HepG2 (cell line): ENCODE measurements at regions not wholly inside any gene's neighbourhood (a gene's known extent, or its start where the extent isn't known, plus 50 kb on each side); places are given as distances from the start of the nearest gene placed in this dataset.

Source experiments
- ATAC-seq: fragments of 200-7000 bp; cut with Tn5 transposase; 3 replicates; pipeline ENCODE4 v1.9.1; 2020; ENCODE audit warnings: mild to moderate bottlenecking, moderate library complexity
- BruUV-seq: library from RNA; stranded (reverse); fragments of 400-500 nt; replicated peaks from 2 replicates; lab custom pipeline; 2021; lab: Mats Ljungman, UMichigan
- CTCF ChIA-PET: fragments of 300-600 bp; formaldehyde crosslinking; extraction: SDS; loops from one replicate; lab custom pipeline; 2021; ENCODE audit warnings: low total read pairs, inconsistent platforms, low intra/inter-chr PET ratio; lab: Yijun Ruan, JAX
- POLR2A ChIA-PET: fragments of 350-600 bp; sonication (Branson Sonifier 250); formaldehyde crosslinking; loops from one replicate; lab custom pipeline; 2020; ENCODE audit warnings: antibody characterized with exemption, inconsistent platforms; lab: Yijun Ruan, JAX
- DNase-seq: peaks from one replicate; pipeline ENCODE4 v3.0.0-alpha.2; 2015; ENCODE audit warnings: low spot score
- FAIRE-seq: peaks from 3 replicates; lab custom pipeline; 2011; peaks lifted over from hg19 to GRCh38; lab: Jason Lieb, UNC
- H2AFZ ChIP-seq: one replicate; pipeline ENCODE4 v1.6.1; 2011; ENCODE audit warnings: low read length, inconsistent platforms
- H3K27ac ChIP-seq: fragments of 300-600 bp; 3 replicates; pipeline ENCODE4 v1.8.0; 2011; ENCODE audit warnings: mixed run types, mild to moderate bottlenecking, mixed read lengths, low read length, inconsistent platforms; ENCODE audit not compliant: insufficient read depth; ENCODE audit errors: extremely low read length
- H3K27me3 ChIP-seq, 2 experiments: fragments of 200-600 bp in 1 of 2; 2 replicates in 1 of 2; 3 replicates in 1 of 2; pipeline versions ENCODE4 v1.6.0 to v1.8.0; 2011; ENCODE audit warnings: low read length in 2 of 2, mild to moderate bottlenecking in 2 of 2, moderate library complexity in 2 of 2, inconsistent platforms in 1 of 2; ENCODE audit not compliant: insufficient read depth in 2 of 2, control insufficient read depth in 1 of 2
- H3K36me3 ChIP-seq, 2 experiments: fragments of 200-600 bp in 1 of 2; replicated peaks in 1 of 2; 2 replicates in 1 of 2; 3 replicates in 1 of 2; pipeline versions ENCODE4 v1.5.1 to v1.8.0; 2011; ENCODE audit warnings: low read length in 2 of 2, inconsistent platforms in 1 of 2; ENCODE audit not compliant: insufficient read depth in 2 of 2, control insufficient read depth in 1 of 2
- H3K4me1 ChIP-seq: 2 replicates; pipeline ENCODE4 v1.5.1; 2012; ENCODE audit warnings: low read length, inconsistent platforms; ENCODE audit not compliant: insufficient read depth
- H3K4me2 ChIP-seq: 2 replicates; pipeline ENCODE4 v1.6.0; 2011; ENCODE audit warnings: low read depth, low read length, inconsistent platforms
- H3K4me3 ChIP-seq, 3 experiments: fragments of 200-600 bp in 1 of 3; sonication (generic), shearing (Covaris generic) in 1 of 3; replicated peaks in 1 of 3; 2 replicates each; pipeline ENCODE4 v1.5.1; 2011 to 2016; ENCODE audit warnings: low read length in 3 of 3, inconsistent platforms in 2 of 3, low read depth in 2 of 3, mild to moderate bottlenecking in 2 of 3, control low read depth in 1 of 3, mixed read lengths in 1 of 3; ENCODE audit not compliant: insufficient read depth in 1 of 3
- H3K79me2 ChIP-seq: one replicate; pipeline ENCODE4 v1.6.1; 2011; ENCODE audit warnings: low read length, inconsistent platforms; ENCODE audit not compliant: insufficient read depth
- H3K9ac ChIP-seq: 2 replicates; pipeline ENCODE4 v1.6.0; 2011; ENCODE audit warnings: mild to moderate bottlenecking, low read depth, low read length, inconsistent platforms; ENCODE audit not compliant: insufficient read depth
- H3K9me3 ChIP-seq: 2 replicates; pipeline ENCODE4 v1.5.1; 2012; ENCODE audit warnings: mild to moderate bottlenecking, low read length
- H4K20me1 ChIP-seq: 2 replicates; pipeline ENCODE4 v1.6.0; 2011; ENCODE audit warnings: inconsistent platforms, mild to moderate bottlenecking, low read length, moderate library complexity; ENCODE audit not compliant: insufficient read depth
- IKZF4 ChIP-seq: sonication (generic); formaldehyde crosslinking; IDR thresholded peaks from 2 replicates; pipeline ENCODE4 v1.5.1; 2020; ENCODE audit warnings: borderline replicate concordance, mild to moderate bottlenecking, low read depth, missing genetic modification reagents; ENCODE audit errors: not compliant biosample characterization
- MEIS1 ChIP-seq: sonication (generic); formaldehyde crosslinking; IDR thresholded peaks from 2 replicates; pipeline ENCODE4 v1.9.0; 2021; ENCODE audit warnings: mild to moderate bottlenecking, missing genetic modification reagents, moderate library complexity, borderline replicate concordance
- MYNN ChIP-seq: sonication (generic); formaldehyde crosslinking; IDR thresholded peaks from 2 replicates; pipeline ENCODE4 v1.4.0; 2020; ENCODE audit warnings: mild to moderate bottlenecking, low read depth, missing genetic modification reagents
- SIN3B ChIP-seq: fragments of 150-350 bp; IDR thresholded peaks from 2 replicates; pipeline ENCODE4 v1.6.1; 2014; ENCODE audit warnings: low read length
- ZNF12 ChIP-seq: sonication (generic); formaldehyde crosslinking; IDR thresholded peaks from 2 replicates; pipeline ENCODE4 v1.5.0; 2020; ENCODE audit warnings: missing genetic modification reagents
- ZNF34 ChIP-seq: sonication (generic); formaldehyde crosslinking; IDR thresholded peaks from 2 replicates; pipeline ENCODE4 v1.4.0; 2020; ENCODE audit warnings: mild to moderate bottlenecking, missing genetic modification reagents, borderline replicate concordance
- ZNF367 ChIP-seq: sonication (generic); formaldehyde crosslinking; IDR thresholded peaks from 2 replicates; pipeline ENCODE4 v1.4.0; 2020; ENCODE audit warnings: missing genetic modification reagents, borderline replicate concordance
- WGBS: methylation state at CpG from one replicate; pipeline ENCODE4 v1.1.6; 2017; ENCODE audit warnings: low lambda C conversion rate; 5-methylcytosine and 5-hydroxymethylcytosine counted together
- in situ Hi-C: cut with HindIII; loops from 2 replicates; pipeline ENCODE4 v1.10.0; 2017; ENCODE audit warnings: low pct_unique_long_range_greater_than_20kb; ENCODE audit not compliant: extremely low pct_ligation_motif_present
- intact Hi-C: fragments of 100-400 bp; cut with micrococcal nuclease; formaldehyde crosslinking; loops from one replicate; pipeline ENCODE4 v1.10.0; 2022; ENCODE audit not compliant: unreplicated experiment
- TF ChIP-seq, protein P1 (sequence below): sonication (generic); formaldehyde crosslinking; IDR thresholded peaks from 2 replicates; pipeline ENCODE4 v1.8.1; 2022; ENCODE audit warnings: low read depth, mild to moderate bottlenecking, missing genetic modification reagents
- TF ChIP-seq, protein P2 (sequence below): sonication (generic); formaldehyde crosslinking; IDR thresholded peaks from 2 replicates; pipeline ENCODE4 v1.4.0; 2020; ENCODE audit warnings: missing genetic modification reagents
- TF ChIP-seq, protein P3 (sequence below): sonication (generic); formaldehyde crosslinking; IDR thresholded peaks from 2 replicates; pipeline ENCODE4 v1.8.0; 2022; ENCODE audit warnings: mild to moderate bottlenecking, missing genetic modification reagents, borderline replicate concordance
- TF ChIP-seq, protein P4 (sequence below): sonication (generic); formaldehyde crosslinking; IDR thresholded peaks from 2 replicates; pipeline ENCODE4 v1.5.0; 2020; ENCODE audit warnings: missing genetic modification reagents, mild to moderate bottlenecking, borderline replicate concordance

DNA sequence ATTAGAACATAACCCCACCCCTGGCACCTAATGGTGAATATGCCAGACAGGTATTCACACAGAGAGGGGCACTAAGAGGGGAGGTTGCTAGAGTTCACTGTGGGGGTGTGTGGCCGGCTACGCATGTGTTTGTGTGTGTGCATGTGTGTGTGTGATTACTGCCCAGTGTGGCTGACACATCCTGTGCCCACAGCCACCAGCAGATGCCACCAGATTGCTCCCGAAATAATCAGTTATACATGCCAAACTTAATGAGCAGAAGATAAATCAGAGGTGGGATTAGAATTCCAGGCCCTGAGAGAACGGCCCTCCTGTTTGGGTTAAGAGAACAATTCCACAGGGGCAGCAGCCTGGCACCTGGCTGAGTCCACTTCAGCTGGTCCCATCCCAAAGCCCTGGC is 91.8 kb upstream of the TBCA start:
- intact Hi-C loops (no loop called here), in situ Hi-C loops (no loop called here)
- no peaks in the 10 kb centered on the region for H3K4me1 ChIP-seq
- H3K36me3 ChIP-seq, result no peaks in the 10 kb centered on the region
- H3K4me2 ChIP-seq, result no peak overlapping the region
- FAIRE-seq (no peak), DNase-seq (no peak), ATAC-seq (no peak)
- H3K27me3 ChIP-seq, result peaks cover 1 to 35% of the 10 kb centered on the region in 2 experiments; a peak in 4 of 5 replicates
- H3K79me2 ChIP-seq, result no peaks in the 10 kb centered on the region
- no peaks in the 10 kb centered on the region for H3K9me3 ChIP-seq
- BruUV-seq, result no TSS peak
- no peaks in the 10 kb centered on the region for H4K20me1 ChIP-seq
- H3K4me3 ChIP-seq, result no peak overlapping the region
- POLR2A ChIA-PET, result no interaction called here
- no peak overlapping the region for H2AFZ ChIP-seq
- CTCF ChIA-PET, result no interaction called here
- WGBS, result 48% methylated on average over 4 of the region's 4 CpGs
- no peak for TF ChIP-seq ZNF12
- TF ChIP-seq, protein P1, sequence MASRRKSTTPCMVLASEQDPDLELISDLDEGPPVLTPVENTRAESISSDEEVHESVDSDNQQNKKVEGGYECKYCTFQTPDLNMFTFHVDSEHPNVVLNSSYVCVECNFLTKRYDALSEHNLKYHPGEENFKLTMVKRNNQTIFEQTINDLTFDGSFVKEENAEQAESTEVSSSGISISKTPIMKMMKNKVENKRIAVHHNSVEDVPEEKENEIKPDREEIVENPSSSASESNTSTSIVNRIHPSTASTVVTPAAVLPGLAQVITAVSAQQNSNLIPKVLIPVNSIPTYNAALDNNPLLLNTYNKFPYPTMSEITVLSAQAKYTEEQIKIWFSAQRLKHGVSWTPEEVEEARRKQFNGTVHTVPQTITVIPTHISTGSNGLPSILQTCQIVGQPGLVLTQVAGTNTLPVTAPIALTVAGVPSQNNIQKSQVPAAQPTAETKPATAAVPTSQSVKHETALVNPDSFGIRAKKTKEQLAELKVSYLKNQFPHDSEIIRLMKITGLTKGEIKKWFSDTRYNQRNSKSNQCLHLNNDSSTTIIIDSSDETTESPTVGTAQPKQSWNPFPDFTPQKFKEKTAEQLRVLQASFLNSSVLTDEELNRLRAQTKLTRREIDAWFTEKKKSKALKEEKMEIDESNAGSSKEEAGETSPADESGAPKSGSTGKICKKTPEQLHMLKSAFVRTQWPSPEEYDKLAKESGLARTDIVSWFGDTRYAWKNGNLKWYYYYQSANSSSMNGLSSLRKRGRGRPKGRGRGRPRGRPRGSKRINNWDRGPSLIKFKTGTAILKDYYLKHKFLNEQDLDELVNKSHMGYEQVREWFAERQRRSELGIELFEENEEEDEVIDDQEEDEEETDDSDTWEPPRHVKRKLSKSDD, result no peak
- H3K9ac ChIP-seq, result no peak overlapping the region
- no peak overlapping the region for H3K27ac ChIP-seq

DNA sequence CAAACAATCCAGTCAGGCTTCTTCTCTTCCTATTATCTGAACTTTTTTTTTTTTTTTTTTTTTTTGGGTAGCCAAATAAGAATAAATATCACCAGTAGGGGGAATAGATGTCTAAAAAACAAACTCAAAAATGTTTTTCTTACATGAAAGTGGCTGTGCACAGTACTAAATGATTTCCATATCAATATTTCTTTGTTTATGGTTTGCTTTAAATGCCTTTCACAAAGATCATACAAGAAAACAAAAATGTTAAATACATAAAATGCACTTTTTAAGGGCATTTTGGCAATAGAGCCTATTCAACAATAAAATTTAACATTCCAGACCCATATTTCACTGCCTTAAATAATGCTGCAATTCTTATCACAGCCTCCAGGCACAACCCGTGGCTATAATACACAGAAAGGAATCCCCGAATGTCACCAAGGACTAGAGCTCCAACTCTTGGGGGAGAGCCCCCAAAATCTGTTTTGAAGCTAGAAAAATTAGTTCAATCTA is 91.1 kb upstream of the TBCA start:
- no peak for FAIRE-seq
- Histone ChIP-seq H4K20me1 (no peaks in the 10 kb centered on the region), H3K9me3 (no peaks in the 10 kb centered on the region), H3K27ac (no peak overlapping the region), H3K4me1 (no peaks in the 10 kb centered on the region), H3K9ac (no peak overlapping the region), H2AFZ (no peak overlapping the region), H3K4me2 (no peak overlapping the region), H3K36me3 (no peaks in the 10 kb centered on the region), H3K79me2 (no peaks in the 10 kb centered on the region), H3K27me3 (peaks cover 1 to 42% of the 10 kb centered on the region in 2 experiments; a peak in 4 of 5 replicates), H3K4me3 (no peak overlapping the region)
- 0% methylated on average over 2 of the region's 2 CpGs for WGBS
- POLR2A ChIA-PET, result no interaction called here
- intact Hi-C loops, result no loop called here
- in situ Hi-C loops, result no loop called here
- no TSS peak for BruUV-seq
- ATAC-seq, result 0 out of 3 replicates have a peak, but pooled peaks have one; percentile 47
- CTCF ChIA-PET, result no interaction called here
- DNase-seq, result no peak
- TF ChIP-seq MEIS1 (no peak), SIN3B (no peak), ZNF34 (CRISPR knock-in tag) (no peak), IKZF4 (CRISPR knock-in tag) (no peak), MYNN (no peak), ZNF367 (CRISPR knock-in tag) (no peak)
- TF ChIP-seq, protein P2, sequence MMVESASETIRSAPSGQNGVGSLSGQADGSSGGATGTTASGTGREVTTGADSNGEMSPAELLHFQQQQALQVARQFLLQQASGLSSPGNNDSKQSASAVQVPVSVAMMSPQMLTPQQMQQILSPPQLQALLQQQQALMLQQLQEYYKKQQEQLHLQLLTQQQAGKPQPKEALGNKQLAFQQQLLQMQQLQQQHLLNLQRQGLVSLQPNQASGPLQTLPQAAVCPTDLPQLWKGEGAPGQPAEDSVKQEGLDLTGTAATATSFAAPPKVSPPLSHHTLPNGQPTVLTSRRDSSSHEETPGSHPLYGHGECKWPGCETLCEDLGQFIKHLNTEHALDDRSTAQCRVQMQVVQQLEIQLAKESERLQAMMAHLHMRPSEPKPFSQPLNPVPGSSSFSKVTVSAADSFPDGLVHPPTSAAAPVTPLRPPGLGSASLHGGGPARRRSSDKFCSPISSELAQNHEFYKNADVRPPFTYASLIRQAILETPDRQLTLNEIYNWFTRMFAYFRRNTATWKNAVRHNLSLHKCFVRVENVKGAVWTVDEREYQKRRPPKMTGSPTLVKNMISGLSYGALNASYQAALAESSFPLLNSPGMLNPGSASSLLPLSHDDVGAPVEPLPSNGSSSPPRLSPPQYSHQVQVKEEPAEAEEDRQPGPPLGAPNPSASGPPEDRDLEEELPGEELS (CRISPR knock-in tag), result no peak
- TF ChIP-seq, protein P3, sequence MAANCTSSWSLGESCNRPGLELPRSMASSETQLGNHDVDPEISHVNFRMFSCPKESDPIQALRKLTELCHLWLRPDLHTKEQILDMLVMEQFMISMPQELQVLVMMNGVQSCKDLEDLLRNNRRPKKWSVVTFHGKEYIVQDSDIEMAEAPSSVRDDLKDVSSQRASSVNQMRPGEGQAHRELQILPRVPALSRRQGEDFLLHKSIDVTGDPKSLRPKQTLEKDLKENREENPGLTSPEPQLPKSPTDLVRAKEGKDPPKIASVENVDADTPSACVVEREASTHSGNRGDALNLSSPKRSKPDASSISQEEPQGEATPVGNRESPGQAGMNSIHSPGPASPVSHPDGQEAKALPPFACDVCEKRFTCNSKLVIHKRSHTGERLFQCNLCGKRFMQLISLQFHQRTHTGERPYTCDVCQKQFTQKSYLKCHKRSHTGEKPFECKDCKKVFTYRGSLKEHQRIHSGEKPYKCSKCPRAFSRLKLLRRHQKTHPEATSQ (CRISPR knock-in tag), result no peak
- TF ChIP-seq, protein P4, sequence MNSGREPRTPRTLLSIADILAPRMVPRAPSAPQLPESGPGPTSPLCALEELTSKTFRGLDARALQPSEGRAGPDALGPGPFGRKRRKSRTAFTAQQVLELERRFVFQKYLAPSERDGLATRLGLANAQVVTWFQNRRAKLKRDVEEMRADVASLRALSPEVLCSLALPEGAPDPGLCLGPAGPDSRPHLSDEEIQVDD, result no peak
